Karpas-422 (cell line): ENCODE measurements at regions not wholly inside any gene's neighbourhood (a gene's known extent, or its start where the extent isn't known, plus 50 kb on each side); places are given as distances from the start of the nearest gene placed in this dataset.
"Not testable (repeated sequence)": the region's sequence is repeated elsewhere in the genome, so short reads cannot be mapped to it uniquely, and the experiment has no call there.

ENCODE experiments used
- DNase-seq: peaks from one replicate; pipeline ENCODE4 v3.0.0-alpha.2; 2015
- H2AFZ ChIP-seq: fragments of 200-600 bp; sonication (generic); 2 replicates; pipeline ENCODE4 v1.6.1; 2014; ENCODE audit warnings: antibody characterized with exemption, low read length, mixed read lengths
- H3K27ac ChIP-seq: fragments of 200-600 bp; sonication (generic); 2 replicates; pipeline ENCODE4 v1.5.1; 2014; ENCODE audit warnings: mild to moderate bottlenecking, low read length, moderate library complexity
- H3K27me3 ChIP-seq: fragments of 200-600 bp; sonication (generic); 2 replicates; pipeline ENCODE4 v1.6.1; 2014; ENCODE audit warnings: low read length, mixed read lengths
- H3K36me3 ChIP-seq: fragments of 200-600 bp; sonication (generic); 2 replicates; pipeline ENCODE4 v1.6.1; 2014; ENCODE audit warnings: low read length, mixed read lengths; ENCODE audit not compliant: insufficient read depth
- H3K4me1 ChIP-seq: fragments of 200-600 bp; sonication (generic); 2 replicates; pipeline ENCODE4 v1.6.1; 2014; ENCODE audit warnings: mild to moderate bottlenecking, low read length, mixed read lengths
- H3K4me2 ChIP-seq: fragments of 200-600 bp; sonication (generic); 2 replicates; pipeline ENCODE4 v1.6.1; 2014; ENCODE audit warnings: low read length, low read depth, mild to moderate bottlenecking; ENCODE audit not compliant: poor library complexity, severe bottlenecking
- H3K4me3 ChIP-seq: fragments of 200-600 bp; sonication (generic); 2 replicates; pipeline ENCODE4 v1.5.1; 2014; ENCODE audit warnings: mild to moderate bottlenecking, antibody characterized with exemption, low read length, mixed read lengths
- H3K79me2 ChIP-seq: fragments of 200-600 bp; sonication (generic); 2 replicates; pipeline ENCODE4 v1.6.1; 2014; ENCODE audit warnings: mild to moderate bottlenecking, low read length, mixed read lengths
- H3K9ac ChIP-seq: fragments of 200-600 bp; sonication (generic); 2 replicates; pipeline ENCODE4 v1.6.0; 2014; ENCODE audit warnings: low read length
- H3K9me2 ChIP-seq: fragments of 200-600 bp; sonication (generic), shearing (Covaris generic); replicated peaks from 2 replicates; pipeline ENCODE4 v1.6.0; 2014; ENCODE audit warnings: mild to moderate bottlenecking, low read length, moderate library complexity; ENCODE audit not compliant: insufficient read depth
- H3K9me3 ChIP-seq: fragments of 300-700, 200-600 bp; sonication (generic); 2 replicates; pipeline ENCODE4 v1.6.1; 2014; ENCODE audit warnings: low read length, mixed read lengths
- H4K20me1 ChIP-seq: fragments of 200-600 bp; sonication (generic); 2 replicates; pipeline ENCODE4 v1.6.1; 2014; ENCODE audit warnings: mild to moderate bottlenecking, antibody characterized with exemption, low read length, low read depth; ENCODE audit not compliant: insufficient read depth

GRCh38 chr6:6453186-6453585 is 132.7 kb upstream of the F13A1 start:
- DNase-seq = no peak
- Histone ChIP-seq H3K36me3 (no peaks in the 10 kb centered on the region), H2AFZ (no peak overlapping the region), H3K4me2 (no peak overlapping the region), H3K9ac (no peak overlapping the region), H3K79me2 (no peaks in the 10 kb centered on the region), H3K27me3 (no peaks in the 10 kb centered on the region), H3K9me2 (no peaks in the 10 kb centered on the region), H3K9me3 (no peaks in the 10 kb centered on the region), H3K27ac (no peak overlapping the region), H3K4me1 (peaks cover 4% of the 10 kb centered on the region; the same call in 1 of the 2 replicates), H3K4me3 (no peak overlapping the region), H4K20me1 (no peaks in the 10 kb centered on the region)

DNA sequence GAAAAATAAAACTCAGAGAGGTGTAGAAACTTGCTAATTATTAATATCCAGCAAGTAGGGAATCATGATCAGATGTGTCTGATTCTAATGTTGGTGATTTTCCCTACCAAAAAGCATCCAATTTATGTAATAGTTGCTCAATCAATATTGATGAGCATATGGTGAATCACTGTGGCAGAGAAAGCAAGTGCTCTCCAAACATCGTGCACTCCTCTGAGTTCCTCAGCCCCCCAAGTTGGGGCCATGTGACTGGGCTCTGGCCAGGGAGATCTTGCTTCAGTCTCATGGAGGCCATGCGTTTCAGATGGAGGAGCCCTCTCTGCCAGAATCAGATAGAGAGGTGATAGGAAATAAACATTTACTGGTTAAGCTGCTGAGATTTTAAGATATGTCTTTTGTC is 133.2 kb upstream of the LY86 start:
- Histone ChIP-seq H3K9ac (no peak overlapping the region), H3K27me3 (no peaks in the 10 kb centered on the region), H3K9me3 (no peaks in the 10 kb centered on the region), H3K9me2 (no peaks in the 10 kb centered on the region), H3K79me2 (no peaks in the 10 kb centered on the region), H3K4me2 (no peak overlapping the region), H3K27ac (no peak overlapping the region), H3K36me3 (no peaks in the 10 kb centered on the region), H4K20me1 (no peaks in the 10 kb centered on the region), H3K4me3 (no peak overlapping the region), H3K4me1 (peaks cover 4% of the 10 kb centered on the region; the same call in 1 of the 2 replicates), H2AFZ (no peak overlapping the region)
- no peak for DNase-seq

GRCh38 chr6:6458172-6458571 is 130.3 kb upstream of the LY86 start:
- Histone ChIP-seq H3K79me2 (no peaks in the 10 kb centered on the region), H3K9me3 (no peaks in the 10 kb centered on the region), H3K9me2 (no peaks in the 10 kb centered on the region), H4K20me1 (no peaks in the 10 kb centered on the region), H3K4me1 (no peaks in the 10 kb centered on the region), H3K27me3 (no peaks in the 10 kb centered on the region), H3K4me3 (no peak overlapping the region), H3K27ac (no peak overlapping the region), H3K36me3 (no peaks in the 10 kb centered on the region), H3K4me2 (no peak overlapping the region), H3K9ac (no peak overlapping the region), H2AFZ (no peak overlapping the region)
- DNase-seq = no peak

GRCh38 chr6:6459963-6460362 is 128.6 kb upstream of the LY86 start:
- H3K4me3 ChIP-seq, H3K36me3 ChIP-seq, DNase-seq, H4K20me1 ChIP-seq, H3K27ac ChIP-seq, H3K9ac ChIP-seq, H2AFZ ChIP-seq, H3K9me2 ChIP-seq, H3K4me2 ChIP-seq, H3K4me1 ChIP-seq, H3K9me3 ChIP-seq, H3K79me2 ChIP-seq, H3K27me3 ChIP-seq: not testable (repeated sequence)

DNA sequence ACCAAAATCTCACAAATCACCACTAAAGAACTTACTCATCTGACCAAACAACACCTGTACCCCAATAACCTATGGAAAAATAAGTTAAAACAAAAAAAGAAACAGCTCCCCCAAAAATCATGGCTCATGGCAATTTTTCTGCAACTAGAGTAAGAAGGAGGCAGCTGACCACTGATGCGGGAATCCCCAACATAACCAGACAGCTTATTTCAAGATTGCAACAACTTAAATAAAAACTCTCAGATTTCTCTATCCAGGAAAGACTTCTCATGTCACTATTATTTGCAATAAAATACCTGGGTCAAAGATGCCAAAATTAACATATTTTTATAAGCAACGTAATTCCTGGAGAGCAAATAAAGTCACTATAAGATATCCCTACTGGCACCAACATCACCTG is 128.1 kb upstream of the LY86 start:
- H3K79me2 ChIP-seq = no peaks in the 10 kb centered on the region
- no peak overlapping the region for H3K4me2 ChIP-seq
- no peaks in the 10 kb centered on the region for H3K4me1 ChIP-seq
- no peaks in the 10 kb centered on the region for H3K36me3 ChIP-seq
- no peak overlapping the region for H3K4me3 ChIP-seq
- no peaks in the 10 kb centered on the region for H3K27me3 ChIP-seq
- H3K9me3 ChIP-seq = no peaks in the 10 kb centered on the region
- H3K27ac ChIP-seq = no peak overlapping the region
- H2AFZ ChIP-seq = no peak overlapping the region
- no peak for DNase-seq
- no peak overlapping the region for H3K9ac ChIP-seq
- no peaks in the 10 kb centered on the region for H3K9me2 ChIP-seq
- no peaks in the 10 kb centered on the region for H4K20me1 ChIP-seq

- H2AFZ ChIP-seq = no peak overlapping the region
- DNase-seq = no peak
- no peaks in the 10 kb centered on the region for H4K20me1 ChIP-seq
- H3K4me2 ChIP-seq = no peak overlapping the region
- H3K36me3 ChIP-seq = no peaks in the 10 kb centered on the region
- H3K4me3 ChIP-seq = no peak overlapping the region
- no peak overlapping the region for H3K9ac ChIP-seq
- no peak overlapping the region for H3K27ac ChIP-seq
- no peaks in the 10 kb centered on the region for H3K4me1 ChIP-seq
- no peaks in the 10 kb centered on the region for H3K79me2 ChIP-seq
- H3K9me2 ChIP-seq = no peaks in the 10 kb centered on the region
- no peaks in the 10 kb centered on the region for H3K9me3 ChIP-seq
- H3K27me3 ChIP-seq = no peaks in the 10 kb centered on the region
Observed at GRCh38 chr6:6461138-6461537, 127.4 kb upstream of the LY86 start.

DNA sequence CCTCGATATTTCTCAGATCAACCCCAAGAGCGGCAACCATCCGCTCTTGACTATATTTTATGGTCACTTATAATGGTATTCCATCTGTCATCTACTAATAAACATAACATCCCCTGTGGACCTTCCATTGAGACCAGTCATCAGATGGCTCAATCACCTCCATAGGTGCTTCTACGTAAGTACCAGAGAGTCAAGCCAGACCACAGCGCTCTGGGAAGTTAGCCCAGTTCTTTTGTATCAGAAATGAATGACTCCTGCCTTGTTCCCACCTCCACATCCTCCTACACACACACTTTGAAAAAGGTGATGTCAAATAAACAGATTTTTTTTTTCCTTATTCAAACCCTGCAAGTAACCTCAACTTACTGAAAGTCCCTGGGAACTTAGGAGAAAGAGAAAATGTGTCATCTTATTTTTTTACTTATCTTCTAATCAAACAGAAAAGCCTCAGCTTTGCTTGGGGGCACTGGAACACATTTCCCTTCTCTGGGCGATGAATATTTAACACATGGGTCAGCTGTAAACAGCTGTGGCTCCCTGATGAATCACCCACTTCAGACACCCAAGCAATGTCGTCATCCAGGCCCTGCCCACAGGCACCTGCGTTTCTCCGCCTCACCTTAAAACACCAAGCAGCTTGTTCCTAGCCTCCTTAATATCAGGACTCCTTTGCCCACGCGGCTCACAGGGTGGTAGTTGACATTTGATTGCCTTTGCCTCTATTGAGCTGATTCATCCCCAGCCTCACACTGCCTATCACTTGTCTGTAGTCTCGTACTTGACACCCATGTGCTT is 121.4 kb upstream of the LY86 start:
- Histone ChIP-seq H3K9ac (no peak overlapping the region), H3K27ac (no peak overlapping the region), H3K36me3 (no peaks in the 10 kb centered on the region), H3K9me2 (no peaks in the 10 kb centered on the region), H2AFZ (no peak overlapping the region), H3K9me3 (no peaks in the 10 kb centered on the region), H4K20me1 (no peaks in the 10 kb centered on the region), H3K4me3 (no peak overlapping the region), H3K79me2 (no peaks in the 10 kb centered on the region), H3K4me2 (no peak overlapping the region), H3K27me3 (no peaks in the 10 kb centered on the region), H3K4me1 (peaks cover 7% of the 10 kb centered on the region; the same call in 1 of the 2 replicates)
- DNase-seq = no peak

DNA sequence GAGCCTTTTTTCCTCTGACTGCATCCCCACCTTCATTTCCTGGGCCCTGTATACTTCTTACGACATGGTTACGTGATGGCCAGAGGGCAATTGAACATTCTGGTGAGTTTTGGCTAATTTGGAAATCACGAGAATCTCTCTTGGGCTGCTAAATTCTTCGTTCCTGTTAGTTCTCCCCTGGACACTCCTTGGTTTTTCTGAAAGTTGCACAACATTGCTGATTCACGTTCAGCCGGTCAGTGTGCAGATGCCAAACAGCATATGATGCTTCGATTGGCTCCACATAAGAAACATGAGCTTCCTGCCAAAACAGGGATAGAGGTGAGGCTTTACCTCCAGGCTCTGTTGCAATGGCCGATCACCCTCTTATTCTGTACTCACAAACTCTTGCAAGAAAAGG is 119.4 kb upstream of the LY86 start:
- Histone ChIP-seq H3K9ac (no peak overlapping the region), H3K4me1 (peaks cover 7% of the 10 kb centered on the region), H3K27ac (no peak overlapping the region), H3K9me2 (no peaks in the 10 kb centered on the region), H3K79me2 (no peaks in the 10 kb centered on the region), H4K20me1 (no peaks in the 10 kb centered on the region), H3K27me3 (no peaks in the 10 kb centered on the region), H3K9me3 (no peaks in the 10 kb centered on the region), H3K36me3 (no peaks in the 10 kb centered on the region), H3K4me3 (no peak overlapping the region), H3K4me2 (no peak overlapping the region), H2AFZ (no peak overlapping the region)
- DNase-seq = no peak
